ENCODE measurements at regions not wholly inside any gene's neighbourhood (a gene's known extent, or its start where the extent isn't known, plus 50 kb on each side); places are given as distances from the start of the nearest gene placed in this dataset.

GRCh38 chr2:53530126-53530525 lies 237.5 kb upstream of the CHAC2 start:
- ChIA-PET POLR2A (ENCODE audit: unreplicated experiment) (no interaction called here), CTCF (no interaction called here)
- H3K4me2 ChIP-seq, result no peak overlapping the region
- H3K9me3 ChIP-seq (ENCODE audit: insufficient read depth, low read depth), result no peaks in the 10 kb centered on the region
- H3K27me3 ChIP-seq (ENCODE audit: insufficient read depth, low read depth), result no peaks in the 10 kb centered on the region
- no peaks in the 10 kb centered on the region for H3F3A ChIP-seq (ENCODE audit: insufficient read depth, low read depth)
- H3K27ac ChIP-seq, result no peak overlapping the region
- H3K4me1 ChIP-seq (replicated peaks; ENCODE audit: insufficient read depth), result no peaks in the 10 kb centered on the region
- H3K9me2 ChIP-seq (ENCODE audit: insufficient read depth), result peaks cover 4% of the 10 kb centered on the region; the same call in 1 of the 2 replicates
- TF ChIP-seq, protein P1, sequence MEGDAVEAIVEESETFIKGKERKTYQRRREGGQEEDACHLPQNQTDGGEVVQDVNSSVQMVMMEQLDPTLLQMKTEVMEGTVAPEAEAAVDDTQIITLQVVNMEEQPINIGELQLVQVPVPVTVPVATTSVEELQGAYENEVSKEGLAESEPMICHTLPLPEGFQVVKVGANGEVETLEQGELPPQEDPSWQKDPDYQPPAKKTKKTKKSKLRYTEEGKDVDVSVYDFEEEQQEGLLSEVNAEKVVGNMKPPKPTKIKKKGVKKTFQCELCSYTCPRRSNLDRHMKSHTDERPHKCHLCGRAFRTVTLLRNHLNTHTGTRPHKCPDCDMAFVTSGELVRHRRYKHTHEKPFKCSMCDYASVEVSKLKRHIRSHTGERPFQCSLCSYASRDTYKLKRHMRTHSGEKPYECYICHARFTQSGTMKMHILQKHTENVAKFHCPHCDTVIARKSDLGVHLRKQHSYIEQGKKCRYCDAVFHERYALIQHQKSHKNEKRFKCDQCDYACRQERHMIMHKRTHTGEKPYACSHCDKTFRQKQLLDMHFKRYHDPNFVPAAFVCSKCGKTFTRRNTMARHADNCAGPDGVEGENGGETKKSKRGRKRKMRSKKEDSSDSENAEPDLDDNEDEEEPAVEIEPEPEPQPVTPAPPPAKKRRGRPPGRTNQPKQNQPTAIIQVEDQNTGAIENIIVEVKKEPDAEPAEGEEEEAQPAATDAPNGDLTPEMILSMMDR (conservative IDR thresholded peaks at IDR 0.05), result no peak
- TF ChIP-seq EZH2 (IDR thresholded peaks at IDR 0.05; ENCODE audit: low read depth), result no peak
- no peak overlapping the region for H2AFZ ChIP-seq
- no peak overlapping the region for H3K4me3 ChIP-seq
- intact Hi-C loops (cut with micrococcal nuclease; ENCODE audit: unreplicated experiment), result no loop called here
- DNase-seq, result no peak
- BruUV-seq (replicated peaks), result no TSS peak
- no peaks in the 10 kb centered on the region for H4K20me1 ChIP-seq (ENCODE audit: insufficient read depth)
- H3K36me3 ChIP-seq (ENCODE audit: low read depth), result no peaks in the 10 kb centered on the region
- no peaks in the 10 kb centered on the region for H3K79me2 ChIP-seq (ENCODE audit: low read depth)

- Histone ChIP-seq H3K79me2 (ENCODE audit: low read depth) (no peaks in the 10 kb centered on the region), H3K27me3 (ENCODE audit: insufficient read depth, low read depth) (no peaks in the 10 kb centered on the region), H3K9me3 (ENCODE audit: insufficient read depth, low read depth) (no peaks in the 10 kb centered on the region; the same call in 1 of the 2 replicates), H3K4me2 (no peak overlapping the region), H3K9me2 (ENCODE audit: insufficient read depth) (peaks cover 4% of the 10 kb centered on the region; the same call in 1 of the 2 replicates), H2AFZ (peak overlapping the region; percentile 36; the same call in 1 of the 2 replicates), H3K4me3 (no peak overlapping the region), H3K36me3 (ENCODE audit: low read depth) (no peaks in the 10 kb centered on the region), H4K20me1 (ENCODE audit: insufficient read depth) (no peaks in the 10 kb centered on the region), H3K4me1 (replicated peaks; ENCODE audit: insufficient read depth) (no peaks in the 10 kb centered on the region), H3F3A (ENCODE audit: insufficient read depth, low read depth) (no peaks in the 10 kb centered on the region), H3K27ac (no peak overlapping the region)
- ChIA-PET POLR2A (ENCODE audit: unreplicated experiment) (no interaction called here), CTCF (no interaction called here)
- no peak for DNase-seq
- TF ChIP-seq EZH2 (IDR thresholded peaks at IDR 0.05; ENCODE audit: low read depth), result no peak
- TF ChIP-seq, protein P1 (conservative IDR thresholded peaks at IDR 0.05), result no peak
- no TSS peak for BruUV-seq (replicated peaks)
- intact Hi-C loops (cut with micrococcal nuclease; ENCODE audit: unreplicated experiment), result no loop called here
Measured at GRCh38 chr2:53527056-53527455, 240.5 kb upstream of the CHAC2 start.

DNA sequence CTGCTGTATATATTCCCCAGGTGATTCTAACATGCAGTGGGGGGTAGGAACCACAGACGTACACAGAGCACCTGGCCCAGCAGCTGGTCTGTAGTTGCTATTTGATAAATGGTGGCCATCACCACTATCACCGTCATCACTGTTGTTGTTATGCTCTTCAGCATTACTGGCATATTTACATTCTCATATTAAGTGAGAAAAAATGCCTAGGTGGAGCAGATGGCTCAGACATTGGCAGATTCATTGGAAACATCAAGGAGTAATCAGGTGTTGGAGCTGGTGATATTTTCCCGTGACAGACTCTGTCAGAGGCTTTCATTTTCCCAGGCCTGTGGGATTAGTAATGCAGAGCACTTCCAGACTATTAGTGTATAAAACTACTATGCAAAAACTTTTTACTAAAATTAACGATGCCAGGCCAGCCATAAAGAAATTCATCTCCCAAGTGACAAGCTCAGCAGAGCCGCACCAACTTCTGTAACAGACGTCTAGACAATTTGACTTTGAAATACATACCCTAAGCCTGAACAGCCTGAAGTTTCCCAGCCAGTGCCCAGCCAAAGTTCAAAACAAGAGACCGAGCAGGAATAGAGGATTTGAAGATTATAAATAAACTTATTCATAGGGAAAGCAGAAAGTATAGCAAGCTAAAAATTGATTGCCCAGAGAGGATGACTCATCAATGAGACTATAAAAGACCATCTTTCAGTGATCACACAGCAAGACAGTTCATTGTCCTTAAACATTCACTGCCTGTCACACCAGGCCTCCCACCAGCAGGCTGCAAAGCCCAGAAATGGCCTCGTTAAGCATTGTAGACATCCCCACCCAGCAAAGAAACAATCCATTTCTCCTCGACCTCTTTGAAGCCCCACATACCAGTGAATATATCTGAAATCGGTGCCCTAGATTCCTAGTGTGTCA lies 247.4 kb upstream of the CHAC2 start:
- no peaks in the 10 kb centered on the region for H3K4me1 ChIP-seq (replicated peaks; ENCODE audit: insufficient read depth)
- H3K4me2 ChIP-seq, result no peak overlapping the region
- H3K36me3 ChIP-seq (ENCODE audit: low read depth), result no peaks in the 10 kb centered on the region
- H3K27me3 ChIP-seq (ENCODE audit: insufficient read depth, low read depth), result no peaks in the 10 kb centered on the region
- no peaks in the 10 kb centered on the region for H3K79me2 ChIP-seq (ENCODE audit: low read depth)
- no peak for DNase-seq
- no peaks in the 10 kb centered on the region; the same call in 1 of the 2 replicates for H3K9me3 ChIP-seq (ENCODE audit: insufficient read depth, low read depth)
- BruUV-seq (replicated peaks), result no TSS peak
- TF ChIP-seq EZH2 (IDR thresholded peaks at IDR 0.05; ENCODE audit: low read depth), result no peak
- TF ChIP-seq, protein P1 (conservative IDR thresholded peaks at IDR 0.05), result no peak
- H3K4me3 ChIP-seq, result no peak overlapping the region
- no peaks in the 10 kb centered on the region for H3F3A ChIP-seq (ENCODE audit: insufficient read depth, low read depth)
- no peaks in the 10 kb centered on the region for H3K9me2 ChIP-seq (ENCODE audit: insufficient read depth)
- H3K27ac ChIP-seq, result no peak overlapping the region
- intact Hi-C loops (cut with micrococcal nuclease; ENCODE audit: unreplicated experiment), result loop anchor here (10.0 kb wide), 1 partner anchor 205 kb away; no protein-coding TSS in a partner anchor
- POLR2A ChIA-PET (ENCODE audit: unreplicated experiment), result no interaction called here
- H4K20me1 ChIP-seq (ENCODE audit: insufficient read depth), result no peaks in the 10 kb centered on the region
- CTCF ChIA-PET, result no interaction called here
- 0 out of 2 replicates have a peak overlapping the region, but pooled peaks have one; percentile 9 for H2AFZ ChIP-seq

Data from PC-9 (cell line).